ENCODE measurements at regions not wholly inside any gene's neighbourhood (a gene's known extent, or its start where the extent isn't known, plus 50 kb on each side); places are given as distances from the start of the nearest gene placed in this dataset.

DNA sequence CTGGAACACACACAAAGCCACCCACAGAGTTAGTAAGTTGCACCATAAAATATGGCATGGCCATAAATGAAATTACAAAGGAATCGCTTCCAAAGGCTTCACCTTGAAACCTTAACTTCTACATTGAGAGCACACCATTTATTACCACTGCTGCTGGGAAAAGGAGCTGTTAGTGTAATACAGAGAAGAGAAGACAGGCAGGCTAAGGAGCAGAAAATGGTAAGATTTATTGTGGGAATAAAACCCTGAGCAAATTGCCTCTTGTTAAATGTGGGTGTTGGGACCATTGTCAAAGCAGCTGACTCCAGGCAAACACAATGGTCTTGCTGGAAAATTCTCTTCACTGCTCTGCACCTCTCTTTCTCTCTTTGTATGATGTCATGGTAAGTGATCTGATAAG is 79.2 kb upstream of the NHS start:
- no peak for TF ChIP-seq EZH2phosphoT487 (IDR thresholded peaks at IDR 0.05; ENCODE audit: unreplicated experiment)
- TF ChIP-seq, protein P1, sequence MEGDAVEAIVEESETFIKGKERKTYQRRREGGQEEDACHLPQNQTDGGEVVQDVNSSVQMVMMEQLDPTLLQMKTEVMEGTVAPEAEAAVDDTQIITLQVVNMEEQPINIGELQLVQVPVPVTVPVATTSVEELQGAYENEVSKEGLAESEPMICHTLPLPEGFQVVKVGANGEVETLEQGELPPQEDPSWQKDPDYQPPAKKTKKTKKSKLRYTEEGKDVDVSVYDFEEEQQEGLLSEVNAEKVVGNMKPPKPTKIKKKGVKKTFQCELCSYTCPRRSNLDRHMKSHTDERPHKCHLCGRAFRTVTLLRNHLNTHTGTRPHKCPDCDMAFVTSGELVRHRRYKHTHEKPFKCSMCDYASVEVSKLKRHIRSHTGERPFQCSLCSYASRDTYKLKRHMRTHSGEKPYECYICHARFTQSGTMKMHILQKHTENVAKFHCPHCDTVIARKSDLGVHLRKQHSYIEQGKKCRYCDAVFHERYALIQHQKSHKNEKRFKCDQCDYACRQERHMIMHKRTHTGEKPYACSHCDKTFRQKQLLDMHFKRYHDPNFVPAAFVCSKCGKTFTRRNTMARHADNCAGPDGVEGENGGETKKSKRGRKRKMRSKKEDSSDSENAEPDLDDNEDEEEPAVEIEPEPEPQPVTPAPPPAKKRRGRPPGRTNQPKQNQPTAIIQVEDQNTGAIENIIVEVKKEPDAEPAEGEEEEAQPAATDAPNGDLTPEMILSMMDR (conservative IDR thresholded peaks at IDR 0.05; ENCODE audit: low read depth in 2 of 2) = no peak
- TF ChIP-seq ZNF114 (CRISPR knock-in tag; IDR thresholded peaks at IDR 0.05) = no peak
- TF ChIP-seq, protein P2, sequence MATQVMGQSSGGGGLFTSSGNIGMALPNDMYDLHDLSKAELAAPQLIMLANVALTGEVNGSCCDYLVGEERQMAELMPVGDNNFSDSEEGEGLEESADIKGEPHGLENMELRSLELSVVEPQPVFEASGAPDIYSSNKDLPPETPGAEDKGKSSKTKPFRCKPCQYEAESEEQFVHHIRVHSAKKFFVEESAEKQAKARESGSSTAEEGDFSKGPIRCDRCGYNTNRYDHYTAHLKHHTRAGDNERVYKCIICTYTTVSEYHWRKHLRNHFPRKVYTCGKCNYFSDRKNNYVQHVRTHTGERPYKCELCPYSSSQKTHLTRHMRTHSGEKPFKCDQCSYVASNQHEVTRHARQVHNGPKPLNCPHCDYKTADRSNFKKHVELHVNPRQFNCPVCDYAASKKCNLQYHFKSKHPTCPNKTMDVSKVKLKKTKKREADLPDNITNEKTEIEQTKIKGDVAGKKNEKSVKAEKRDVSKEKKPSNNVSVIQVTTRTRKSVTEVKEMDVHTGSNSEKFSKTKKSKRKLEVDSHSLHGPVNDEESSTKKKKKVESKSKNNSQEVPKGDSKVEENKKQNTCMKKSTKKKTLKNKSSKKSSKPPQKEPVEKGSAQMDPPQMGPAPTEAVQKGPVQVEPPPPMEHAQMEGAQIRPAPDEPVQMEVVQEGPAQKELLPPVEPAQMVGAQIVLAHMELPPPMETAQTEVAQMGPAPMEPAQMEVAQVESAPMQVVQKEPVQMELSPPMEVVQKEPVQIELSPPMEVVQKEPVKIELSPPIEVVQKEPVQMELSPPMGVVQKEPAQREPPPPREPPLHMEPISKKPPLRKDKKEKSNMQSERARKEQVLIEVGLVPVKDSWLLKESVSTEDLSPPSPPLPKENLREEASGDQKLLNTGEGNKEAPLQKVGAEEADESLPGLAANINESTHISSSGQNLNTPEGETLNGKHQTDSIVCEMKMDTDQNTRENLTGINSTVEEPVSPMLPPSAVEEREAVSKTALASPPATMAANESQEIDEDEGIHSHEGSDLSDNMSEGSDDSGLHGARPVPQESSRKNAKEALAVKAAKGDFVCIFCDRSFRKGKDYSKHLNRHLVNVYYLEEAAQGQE (IDR thresholded peaks at IDR 0.05; ENCODE audit: unreplicated experiment) = no peak
- TF ChIP-seq JUNB (IDR thresholded peaks at IDR 0.05; ENCODE audit: unreplicated experiment) = no peak
- TF ChIP-seq CREB1 (CRISPR knock-in tag; IDR thresholded peaks at IDR 0.05; ENCODE audit: low read depth) = no peak

Data from GM23338 (cell line).